AG09319 (cell line): ENCODE measurements at regions not wholly inside any gene's neighbourhood (a gene's known extent, or its start where the extent isn't known, plus 50 kb on each side); places are given as distances from the start of the nearest gene placed in this dataset.

Experiments
- DNase-seq: peaks from one replicate; pipeline ENCODE4 v3.0.0-alpha.2; 2010; ENCODE audit warnings: low read depth; ENCODE audit errors: extremely low read depth
- CTCF ChIP-seq: IDR thresholded peaks from 2 replicates; pipeline ENCODE4 v1.5.1; 2011; ENCODE audit warnings: low read depth, mild to moderate bottlenecking, inconsistent platforms, low read length, moderate library complexity

GRCh38 chr6:95469511-95469910 is 107.8 kb upstream of the MANEA start:
- no peak for TF ChIP-seq CTCF
- DNase-seq, result no peak

DNA sequence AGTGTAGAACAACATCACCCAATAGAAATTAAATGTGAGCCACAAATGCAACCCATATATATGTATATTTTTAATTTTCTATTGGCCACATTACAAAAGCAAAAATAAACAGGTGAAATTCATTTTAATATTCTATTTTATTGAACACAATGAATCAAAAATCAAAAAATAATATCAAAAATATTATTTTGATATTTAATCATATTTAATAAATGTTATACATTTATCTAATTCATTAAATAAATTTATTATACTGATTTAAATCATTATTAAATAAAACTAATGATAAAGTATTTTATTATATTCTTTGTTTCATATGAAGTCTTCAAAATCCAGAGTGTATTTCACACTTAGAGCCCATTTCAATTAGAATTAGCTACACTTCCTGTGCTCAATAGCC is 98.4 kb upstream of the MANEA start:
- no peak for DNase-seq
- TF ChIP-seq CTCF, result no peak

GRCh38 chr6:95487817-95488216 is 89.5 kb upstream of the MANEA start:
- DNase-seq, result no peak
- TF ChIP-seq CTCF, result no peak

GRCh38 chr6:95489185-95489863 is 88.0 kb upstream of the MANEA start:
- no peak for TF ChIP-seq CTCF
- DNase-seq, result no peak

DNA sequence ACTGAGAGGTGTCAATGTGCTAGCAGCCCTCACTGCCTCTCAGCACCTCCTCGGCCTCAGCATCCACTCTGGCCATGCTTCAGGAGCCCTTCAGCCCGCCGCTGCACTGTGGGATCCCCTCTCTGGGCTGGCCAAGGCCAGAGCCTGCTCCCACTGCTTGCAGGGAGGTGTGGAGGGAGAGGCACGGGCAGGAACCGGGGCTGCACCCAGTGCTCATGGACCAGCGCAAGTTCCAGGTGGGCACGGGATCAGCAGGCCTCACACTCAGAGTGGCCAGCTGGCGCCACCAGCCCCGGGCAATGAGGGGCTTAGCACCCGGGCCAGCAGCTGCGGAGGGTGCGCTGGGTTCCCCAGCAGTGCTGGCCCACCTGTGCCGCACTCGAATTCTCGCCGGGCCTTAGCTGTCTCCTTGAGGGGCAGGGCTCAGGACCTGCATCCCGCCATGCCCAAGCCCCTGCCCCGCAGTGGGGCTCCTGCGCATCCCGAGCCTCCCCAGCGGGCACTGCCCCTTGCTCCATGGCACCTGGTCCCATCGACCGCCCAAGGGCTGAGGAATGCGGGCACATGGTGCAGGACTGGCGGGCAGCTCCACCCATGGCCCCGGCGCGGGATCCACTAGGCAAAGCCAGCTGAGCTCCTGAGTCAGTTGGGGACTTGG is 80.4 kb upstream of the MANEA start:
- no peak for DNase-seq
- TF ChIP-seq CTCF, result no peak

DNA sequence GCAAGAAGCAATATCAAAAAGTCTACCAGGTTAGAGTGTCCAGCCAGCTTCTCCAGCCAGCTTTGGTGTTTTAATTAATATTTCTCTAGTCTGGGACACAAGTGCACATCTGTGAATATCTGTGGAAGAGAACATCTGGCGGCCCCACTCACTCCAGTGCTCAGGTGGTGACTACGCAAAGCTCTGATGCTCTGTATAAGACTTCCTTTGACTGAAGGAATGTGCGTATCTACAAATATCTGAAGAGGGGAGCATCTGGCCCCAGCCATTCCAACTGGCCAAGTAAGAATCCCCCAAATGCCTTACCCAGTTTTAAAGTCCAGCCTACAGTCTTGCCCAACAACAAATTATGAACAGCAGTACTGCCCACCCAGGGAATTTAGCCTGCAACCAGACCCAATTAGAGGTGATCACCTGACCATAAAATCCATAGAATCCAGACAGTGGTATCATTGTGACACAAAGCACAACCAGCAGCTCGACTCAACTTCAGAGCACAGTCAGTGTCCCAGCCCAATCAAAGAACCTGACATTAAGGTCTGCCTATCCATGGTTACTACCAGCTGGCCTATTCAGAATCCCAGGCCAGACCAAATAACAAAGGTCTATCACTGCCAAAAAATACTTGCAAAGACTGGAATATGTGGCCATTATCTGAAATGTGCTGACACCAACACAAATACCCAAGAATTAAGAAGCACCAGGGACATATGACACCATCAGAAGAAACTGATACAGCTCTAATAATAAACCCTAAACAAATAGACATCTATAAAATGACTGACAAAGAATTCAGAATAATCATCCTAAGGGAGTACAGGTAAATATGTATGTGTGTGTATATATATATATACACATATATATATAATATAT is 76.1 kb upstream of the MANEA start:
- TF ChIP-seq CTCF, result no peak
- no peak for DNase-seq

DNA sequence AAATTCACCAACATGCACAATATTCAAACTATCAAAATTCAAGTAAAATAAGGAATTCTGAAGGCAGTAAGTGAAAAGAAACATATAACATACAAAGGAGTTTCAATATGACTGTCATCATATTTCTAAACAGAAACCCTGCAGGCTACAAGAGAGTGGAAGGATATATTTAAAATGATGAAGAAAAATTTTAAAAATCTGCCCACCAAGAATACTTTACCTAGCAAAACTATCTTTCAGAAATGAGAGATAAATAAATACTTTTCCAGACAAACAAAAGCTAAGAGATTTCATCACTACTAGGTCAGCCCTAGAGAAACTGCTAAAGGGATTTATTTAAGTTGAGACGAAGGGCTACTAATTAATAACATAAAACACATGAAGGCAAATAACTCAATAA is 73.8 kb upstream of the MANEA start:
- TF ChIP-seq CTCF, result no peak

More for the DNA sequence above, 73.8 kb upstream of the MANEA start:
- DNase-seq, result no peak
